ENCODE measurements at regions not wholly inside any gene's neighbourhood (a gene's known extent, or its start where the extent isn't known, plus 50 kb on each side); places are given as distances from the start of the nearest gene placed in this dataset.

- ATAC-seq (no peak), DNase-seq (peak in 1 of 4 donors; percentile 48)
- Histone ChIP-seq H3K4me1 (peaks cover 0 to 16% of the 10 kb centered on the region in 2 donors), H3K36me3 (no peaks in the 10 kb centered on the region), H3K27me3 (peaks cover 0 to 39% of the 10 kb centered on the region in 2 donors), H3K27ac (no peak overlapping the region), H3K9me3 (no peaks in the 10 kb centered on the region), H3K4me3 (no peak overlapping the region)
- TF ChIP-seq CTCF (IDR thresholded peaks at IDR 0.05): no peak
- intact Hi-C loops (cut with DNase I): no loop called here
These were observed 120.4 kb upstream of the IQSEC1 start for GRCh38 chr3:13193320-13194284.

GRCh38 chr3:13192471-13193213 lies 119.4 kb upstream of the IQSEC1 start:
- ATAC-seq (no peak), DNase-seq (peak in 1 of 4 donors; percentile 41)
- Histone ChIP-seq H3K27me3 (peaks cover 0 to 33% of the 10 kb centered on the region in 2 donors), H3K36me3 (no peaks in the 10 kb centered on the region), H3K4me1 (peaks cover 0 to 18% of the 10 kb centered on the region in 2 donors), H3K4me3 (no peak overlapping the region), H3K9me3 (no peaks in the 10 kb centered on the region), H3K27ac (no peak overlapping the region)
- intact Hi-C loops (cut with DNase I): no loop called here
- no peak for TF ChIP-seq CTCF (IDR thresholded peaks at IDR 0.05)

- no peak for ATAC-seq
- no peaks in the 10 kb centered on the region for H3K36me3 ChIP-seq
- peaks cover 0 to 3% of the 10 kb centered on the region in 2 donors for H3K9me3 ChIP-seq
- peak in 1 of 4 donors; percentile 19 for DNase-seq
- no peak overlapping the region for H3K27ac ChIP-seq
- peaks cover 0 to 24% of the 10 kb centered on the region in 2 donors for H3K27me3 ChIP-seq
- intact Hi-C loops (cut with DNase I): no loop called here
- peaks cover 0 to 18% of the 10 kb centered on the region in 2 donors for H3K4me1 ChIP-seq
- H3K4me3 ChIP-seq: no peak overlapping the region
- TF ChIP-seq CTCF (IDR thresholded peaks at IDR 0.05): no peak
These were observed 117.8 kb upstream of the IQSEC1 start for GRCh38 chr3:13191016-13191415.

- no peak for ATAC-seq
- intact Hi-C loops (cut with DNase I): no loop called here
- DNase-seq: no peak
- Histone ChIP-seq H3K4me3 (no peak overlapping the region), H3K27ac (no peak overlapping the region), H3K9me3 (peaks cover 0 to 3% of the 10 kb centered on the region in 2 donors), H3K4me1 (peaks cover 0 to 18% of the 10 kb centered on the region in 2 donors), H3K27me3 (peaks cover 0 to 24% of the 10 kb centered on the region in 2 donors), H3K36me3 (no peaks in the 10 kb centered on the region)
- TF ChIP-seq CTCF (IDR thresholded peaks at IDR 0.05): no peak
These were observed 117.1 kb upstream of the IQSEC1 start for GRCh38 chr3:13190378-13190765.
